ENCODE measurements at regions not wholly inside any gene's neighbourhood (a gene's known extent, or its start where the extent isn't known, plus 50 kb on each side); places are given as distances from the start of the nearest gene placed in this dataset.

DNA sequence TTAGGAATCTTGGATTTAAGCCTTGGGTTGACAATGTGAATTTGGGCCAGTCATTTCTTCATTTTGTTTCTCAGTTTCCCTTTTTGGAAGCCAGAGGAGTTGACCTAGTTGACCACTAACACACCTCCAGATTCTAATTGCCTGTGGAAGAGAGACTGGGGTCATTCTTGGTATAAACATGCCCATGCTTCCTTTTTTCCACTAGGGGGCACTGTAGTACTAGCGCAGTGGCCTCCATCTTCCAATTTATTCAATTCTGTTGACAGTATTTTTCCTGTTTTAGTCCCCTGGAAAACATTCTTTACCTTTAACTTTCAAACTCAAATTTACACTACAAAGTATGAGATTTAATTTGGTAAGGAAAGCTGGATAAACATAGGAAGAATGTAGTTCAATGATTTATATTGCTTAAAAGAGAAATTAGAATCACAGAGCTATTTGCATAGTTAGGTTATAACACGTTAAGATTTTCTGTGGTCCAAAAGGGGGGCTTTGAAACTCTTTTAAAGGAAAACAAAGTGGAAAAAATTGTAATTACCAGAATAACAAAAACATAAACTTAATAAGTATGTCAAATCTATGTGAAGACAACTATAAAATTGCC is 57.5 kb upstream of the AGPS start:
- TF ChIP-seq, protein P1, sequence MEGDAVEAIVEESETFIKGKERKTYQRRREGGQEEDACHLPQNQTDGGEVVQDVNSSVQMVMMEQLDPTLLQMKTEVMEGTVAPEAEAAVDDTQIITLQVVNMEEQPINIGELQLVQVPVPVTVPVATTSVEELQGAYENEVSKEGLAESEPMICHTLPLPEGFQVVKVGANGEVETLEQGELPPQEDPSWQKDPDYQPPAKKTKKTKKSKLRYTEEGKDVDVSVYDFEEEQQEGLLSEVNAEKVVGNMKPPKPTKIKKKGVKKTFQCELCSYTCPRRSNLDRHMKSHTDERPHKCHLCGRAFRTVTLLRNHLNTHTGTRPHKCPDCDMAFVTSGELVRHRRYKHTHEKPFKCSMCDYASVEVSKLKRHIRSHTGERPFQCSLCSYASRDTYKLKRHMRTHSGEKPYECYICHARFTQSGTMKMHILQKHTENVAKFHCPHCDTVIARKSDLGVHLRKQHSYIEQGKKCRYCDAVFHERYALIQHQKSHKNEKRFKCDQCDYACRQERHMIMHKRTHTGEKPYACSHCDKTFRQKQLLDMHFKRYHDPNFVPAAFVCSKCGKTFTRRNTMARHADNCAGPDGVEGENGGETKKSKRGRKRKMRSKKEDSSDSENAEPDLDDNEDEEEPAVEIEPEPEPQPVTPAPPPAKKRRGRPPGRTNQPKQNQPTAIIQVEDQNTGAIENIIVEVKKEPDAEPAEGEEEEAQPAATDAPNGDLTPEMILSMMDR (IDR thresholded peaks at IDR 0.05; ENCODE audit: low read depth, low read length, poor library complexity, severe bottlenecking), result peak; percentile 92
- no peak for TF ChIP-seq EZH2phosphoT487 (IDR thresholded peaks at IDR 0.05; ENCODE audit: borderline replicate concordance, low read length)
